ENCODE measurements at regions not wholly inside any gene's neighbourhood (a gene's known extent, or its start where the extent isn't known, plus 50 kb on each side); places are given as distances from the start of the nearest gene placed in this dataset.
"Not testable (repeated sequence)": the region's sequence is repeated elsewhere in the genome, so short reads cannot be mapped to it uniquely, and the experiment has no call there.

- no peak overlapping the region for H3K4me3 Mint-ChIP-seq
- no peaks in the 10 kb centered on the region for H3K9me3 Mint-ChIP-seq
- H3K4me1 Mint-ChIP-seq (ENCODE audit: low read depth): no peaks in the 10 kb centered on the region
- intact Hi-C loops (cut with micrococcal nuclease): no loop called here
- peaks cover 3% of the 10 kb centered on the region for H3K27me3 Mint-ChIP-seq
- H3K27ac Mint-ChIP-seq: no peak overlapping the region
- H3K36me3 Mint-ChIP-seq (ENCODE audit: low read depth): no peaks in the 10 kb centered on the region
Observed at GRCh38 chrX:39678914-39679313, 418.8 kb downstream of the BCOR start.

DNA sequence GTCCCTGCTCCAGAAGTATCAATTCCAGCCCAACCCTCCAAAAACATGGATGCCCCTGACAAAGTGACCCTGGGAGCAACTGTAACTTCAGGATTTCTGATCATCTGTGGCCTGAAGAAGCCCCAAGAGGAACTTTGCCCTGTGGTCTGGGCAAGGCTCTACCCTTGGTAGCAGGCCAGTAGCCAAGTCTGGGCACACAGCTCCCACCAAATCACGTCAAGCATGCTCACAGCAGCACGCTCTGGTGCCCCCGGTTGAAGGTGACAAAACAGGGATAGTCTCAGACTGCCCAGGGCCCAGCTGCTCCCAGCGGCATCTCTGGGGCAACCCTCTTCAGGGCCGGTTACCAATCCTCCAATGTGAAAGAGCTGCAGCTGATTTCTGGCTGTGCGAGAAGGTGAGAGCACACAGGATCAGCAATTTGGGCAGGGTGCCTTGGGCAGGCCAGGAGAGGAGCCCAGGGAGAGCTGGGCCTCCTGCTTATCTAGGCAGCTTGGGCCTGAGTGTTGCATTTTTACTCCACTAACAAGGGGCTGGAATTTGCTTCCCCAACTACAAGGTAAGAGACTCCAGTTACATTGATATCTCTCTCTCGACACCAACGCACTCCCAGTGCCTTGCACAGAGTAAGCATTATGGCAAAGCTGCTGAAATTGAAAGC, 418.1 kb downstream of the BCOR start:
- H3K9me3 Mint-ChIP-seq: no peaks in the 10 kb centered on the region
- peaks cover 3% of the 10 kb centered on the region for H3K27me3 Mint-ChIP-seq
- intact Hi-C loops (cut with micrococcal nuclease): no loop called here

DNA sequence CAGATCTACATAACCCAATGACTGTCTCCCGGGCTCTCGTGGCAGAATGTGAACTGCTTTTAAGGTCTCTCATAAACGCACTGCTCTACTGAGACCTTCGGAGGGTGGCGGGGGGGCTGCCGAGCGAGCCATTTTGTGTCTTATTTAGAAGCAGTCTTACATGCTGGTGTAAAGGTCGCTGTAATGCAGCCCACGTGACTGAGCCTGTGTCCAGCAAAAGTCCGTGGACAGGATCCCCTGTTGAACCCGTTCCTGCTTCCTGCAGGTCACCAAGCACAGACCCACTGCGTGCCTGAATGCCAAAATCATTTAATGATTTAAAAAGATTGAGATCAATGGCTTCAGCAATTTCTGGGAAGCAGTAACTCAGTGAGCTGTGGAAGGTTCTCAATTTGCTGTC, 415.9 kb downstream of the BCOR start:
- no peak overlapping the region for H3K27ac Mint-ChIP-seq
- peaks cover 13% of the 10 kb centered on the region for H3K27me3 Mint-ChIP-seq
- no peaks in the 10 kb centered on the region for H3K9me3 Mint-ChIP-seq
- no peak overlapping the region for H3K4me3 Mint-ChIP-seq
- intact Hi-C loops (cut with micrococcal nuclease): no loop called here
- no peaks in the 10 kb centered on the region for H3K4me1 Mint-ChIP-seq (ENCODE audit: low read depth)
- no peaks in the 10 kb centered on the region for H3K36me3 Mint-ChIP-seq (ENCODE audit: low read depth)

More for the DNA sequence above, 418.1 kb downstream of the BCOR start:
- H3K27ac Mint-ChIP-seq: no peak overlapping the region
- H3K4me1 Mint-ChIP-seq (ENCODE audit: low read depth): no peaks in the 10 kb centered on the region
- no peak overlapping the region for H3K4me3 Mint-ChIP-seq
- H3K36me3 Mint-ChIP-seq (ENCODE audit: low read depth): no peaks in the 10 kb centered on the region

- no peak overlapping the region for H3K27ac Mint-ChIP-seq
- no peaks in the 10 kb centered on the region for H3K4me1 Mint-ChIP-seq (ENCODE audit: low read depth)
- peaks cover 19% of the 10 kb centered on the region for H3K27me3 Mint-ChIP-seq
- no peak overlapping the region for H3K4me3 Mint-ChIP-seq
- H3K36me3 Mint-ChIP-seq (ENCODE audit: low read depth): no peaks in the 10 kb centered on the region
- intact Hi-C loops (cut with micrococcal nuclease): no loop called here
- H3K9me3 Mint-ChIP-seq: no peaks in the 10 kb centered on the region
Observed at GRCh38 chrX:39682778-39683177, 415.0 kb downstream of the BCOR start.

GRCh38 chrX:39688219-39688575, 409.6 kb downstream of the BCOR start:
- Mint-ChIP-seq H3K27me3 (peaks cover 53% of the 10 kb centered on the region), H3K4me3 (no peak overlapping the region), H3K27ac (no peak overlapping the region), H3K4me1 (ENCODE audit: low read depth) (peaks cover 5% of the 10 kb centered on the region), H3K9me3 (no peaks in the 10 kb centered on the region), H3K36me3 (ENCODE audit: low read depth) (no peaks in the 10 kb centered on the region)
- intact Hi-C loops (cut with micrococcal nuclease): no loop called here

DNA sequence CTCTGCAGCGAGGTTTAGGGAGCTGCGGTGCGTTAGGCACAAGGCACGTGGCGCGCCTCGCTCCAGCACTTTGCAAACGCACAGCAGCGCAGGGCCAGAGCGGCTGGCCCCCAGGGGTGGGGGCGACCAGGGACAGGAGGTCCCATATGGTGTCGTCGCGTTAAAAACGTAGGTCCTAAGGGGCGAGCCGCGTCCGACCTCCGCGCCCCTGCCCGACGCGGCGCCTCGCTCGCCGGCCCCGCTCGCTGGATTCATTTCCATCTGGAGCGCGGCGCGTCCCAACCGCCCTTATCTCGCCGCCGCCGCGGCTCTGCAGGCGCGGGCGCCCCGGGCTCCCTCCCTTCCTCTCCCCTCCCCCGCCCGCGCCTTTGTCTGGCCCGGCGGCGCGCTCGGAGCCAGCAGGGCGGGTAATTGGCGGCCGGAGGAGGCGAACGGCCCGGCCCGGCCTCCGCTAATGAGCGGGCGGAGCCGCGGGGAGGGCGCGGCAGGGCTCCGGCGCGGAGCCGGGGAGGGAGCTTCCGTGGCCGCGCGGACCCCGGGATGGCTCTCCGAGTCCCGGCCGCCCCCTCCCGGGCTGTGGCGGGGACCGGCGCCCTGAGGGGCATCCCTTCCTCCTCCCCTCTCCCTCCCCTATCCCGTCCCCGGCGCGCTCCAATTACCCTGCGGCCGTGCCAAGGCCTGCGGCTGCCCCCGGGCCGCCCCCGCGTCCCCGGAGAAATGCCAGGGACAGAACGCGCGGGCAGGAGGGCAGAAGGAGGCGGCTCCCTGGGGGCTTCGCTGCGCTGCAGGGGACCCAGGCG, 409.0 kb downstream of the BCOR start:
- Mint-ChIP-seq H3K4me1 (ENCODE audit: low read depth) (peaks cover 5% of the 10 kb centered on the region), H3K27ac (no peak overlapping the region), H3K36me3 (ENCODE audit: low read depth) (no peaks in the 10 kb centered on the region), H3K9me3 (no peaks in the 10 kb centered on the region), H3K27me3 (peaks cover 54% of the 10 kb centered on the region), H3K4me3 (peak overlapping the region; percentile 39)
- intact Hi-C loops (cut with micrococcal nuclease): no loop called here

DNA sequence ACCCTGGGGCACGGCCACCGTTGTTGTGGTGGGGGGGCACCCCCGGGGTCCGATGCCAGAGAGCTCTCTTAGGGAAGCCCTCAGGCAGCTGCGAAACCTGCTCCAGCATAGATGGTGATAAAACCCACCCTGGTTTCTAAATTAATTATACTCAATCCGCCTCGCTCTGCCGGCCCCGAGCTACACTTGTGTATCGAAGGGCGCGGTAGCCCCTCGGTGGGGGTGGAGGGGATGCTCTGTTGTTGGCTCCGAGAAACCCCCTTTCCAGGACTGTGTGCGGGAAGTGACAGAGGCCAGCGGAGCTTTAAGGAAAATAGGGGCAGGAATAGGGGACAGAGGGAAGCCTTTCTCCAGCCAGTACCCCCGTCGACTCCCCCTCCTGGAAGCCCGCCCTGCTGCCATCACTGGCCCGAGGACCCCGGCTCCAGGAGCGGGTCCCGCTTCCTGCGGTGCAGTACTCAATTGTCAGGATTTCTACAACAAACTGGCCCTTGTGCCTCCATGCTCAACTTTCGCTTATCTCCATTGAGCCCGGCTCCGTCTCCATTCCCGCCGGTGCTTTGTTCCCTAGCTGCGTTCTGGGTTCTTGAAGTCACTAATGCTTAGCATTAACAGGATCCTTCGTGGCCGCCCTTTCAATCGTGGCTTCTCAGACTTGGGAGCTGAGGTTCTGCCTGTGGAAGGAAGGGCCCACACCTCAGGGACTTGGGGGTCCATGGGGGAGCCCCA, 408.2 kb downstream of the BCOR start:
- H3K27me3 Mint-ChIP-seq: peaks cover 59% of the 10 kb centered on the region
- no peak overlapping the region for H3K27ac Mint-ChIP-seq

GRCh38 chrX:39690541-39691415, 407.0 kb downstream of the BCOR start:
- Mint-ChIP-seq H3K36me3 (ENCODE audit: low read depth) (no peaks in the 10 kb centered on the region), H3K27me3 (peaks cover 53% of the 10 kb centered on the region), H3K4me3 (no peak overlapping the region), H3K9me3 (no peaks in the 10 kb centered on the region), H3K4me1 (ENCODE audit: low read depth) (peaks cover 5% of the 10 kb centered on the region), H3K27ac (no peak overlapping the region)
- intact Hi-C loops (cut with micrococcal nuclease): no loop called here

More for the DNA sequence above, 408.2 kb downstream of the BCOR start:
- Mint-ChIP-seq H3K4me1 (ENCODE audit: low read depth) (peaks cover 5% of the 10 kb centered on the region), H3K4me3 (peak overlapping the region; percentile 32), H3K36me3 (ENCODE audit: low read depth) (no peaks in the 10 kb centered on the region), H3K9me3 (no peaks in the 10 kb centered on the region)
- intact Hi-C loops (cut with micrococcal nuclease): no loop called here

GRCh38 chrX:39691724-39692123, 406.0 kb downstream of the BCOR start:
- no peaks in the 10 kb centered on the region for H3K36me3 Mint-ChIP-seq (ENCODE audit: low read depth)
- no peak overlapping the region for H3K27ac Mint-ChIP-seq
- H3K9me3 Mint-ChIP-seq: no peaks in the 10 kb centered on the region
- peaks cover 5% of the 10 kb centered on the region for H3K4me1 Mint-ChIP-seq (ENCODE audit: low read depth)
- H3K27me3 Mint-ChIP-seq: peaks cover 49% of the 10 kb centered on the region
- H3K4me3 Mint-ChIP-seq: no peak overlapping the region
- intact Hi-C loops (cut with micrococcal nuclease): no loop called here

DNA sequence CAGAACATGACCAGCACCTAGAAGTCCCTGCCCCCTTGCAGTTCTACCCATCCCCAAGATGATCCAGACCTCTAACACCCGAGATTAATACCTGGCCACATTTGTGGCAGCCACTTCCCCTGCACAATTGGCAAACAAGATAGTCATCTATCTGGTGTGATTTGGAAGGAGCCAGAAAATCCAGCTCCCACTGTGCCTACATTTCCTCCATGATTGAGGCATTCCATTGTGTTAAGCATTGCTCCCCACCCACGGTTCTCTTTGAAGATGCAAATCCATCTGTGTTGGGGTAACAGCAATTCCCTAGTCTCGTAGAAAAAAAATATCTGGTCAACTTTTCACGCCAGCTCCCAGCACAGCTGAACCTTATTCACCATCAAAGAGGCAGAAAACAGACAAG, 405.0 kb downstream of the BCOR start:
- H3K27me3 Mint-ChIP-seq: peaks cover 42% of the 10 kb centered on the region
- no peaks in the 10 kb centered on the region for H3K9me3 Mint-ChIP-seq
- peaks cover 5% of the 10 kb centered on the region for H3K4me1 Mint-ChIP-seq (ENCODE audit: low read depth)
- intact Hi-C loops (cut with micrococcal nuclease): no loop called here
- H3K4me3 Mint-ChIP-seq: no peak overlapping the region
- no peaks in the 10 kb centered on the region for H3K36me3 Mint-ChIP-seq (ENCODE audit: low read depth)
- no peak overlapping the region for H3K27ac Mint-ChIP-seq

DNA sequence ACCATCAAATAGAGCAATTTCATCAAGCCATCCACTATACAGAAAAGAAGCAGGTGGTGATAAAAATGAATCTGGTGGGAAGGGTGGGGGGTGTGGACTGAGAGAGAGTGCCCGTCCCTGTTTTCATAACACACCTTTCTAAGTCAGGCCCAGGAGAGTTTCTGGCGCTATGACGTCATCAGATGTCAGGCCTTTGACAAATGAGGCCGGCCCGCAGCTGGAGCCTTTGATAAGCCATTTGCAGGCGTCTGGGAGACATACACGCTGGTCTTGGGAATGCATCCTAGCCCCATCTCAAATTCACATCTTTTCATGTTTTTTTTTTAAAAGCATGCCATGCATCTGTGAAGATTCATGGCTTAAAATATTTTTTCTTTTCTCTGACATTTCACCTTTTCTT, 404.5 kb downstream of the BCOR start:
- no peaks in the 10 kb centered on the region for H3K9me3 Mint-ChIP-seq
- H3K4me1 Mint-ChIP-seq (ENCODE audit: low read depth): peaks cover 5% of the 10 kb centered on the region
- no peaks in the 10 kb centered on the region for H3K36me3 Mint-ChIP-seq (ENCODE audit: low read depth)
- intact Hi-C loops (cut with micrococcal nuclease): no loop called here
- H3K27me3 Mint-ChIP-seq: peaks cover 39% of the 10 kb centered on the region
- no peak overlapping the region for H3K4me3 Mint-ChIP-seq
- H3K27ac Mint-ChIP-seq: no peak overlapping the region

- H3K27me3 Mint-ChIP-seq; H3K36me3 Mint-ChIP-seq (ENCODE audit: low read depth); H3K4me1 Mint-ChIP-seq (ENCODE audit: low read depth); H3K27ac Mint-ChIP-seq; H3K4me3 Mint-ChIP-seq; H3K9me3 Mint-ChIP-seq; intact Hi-C loops (cut with micrococcal nuclease): not testable (repeated sequence)
Observed at GRCh38 chrX:39702636-39703035, 395.1 kb downstream of the BCOR start.

DNA sequence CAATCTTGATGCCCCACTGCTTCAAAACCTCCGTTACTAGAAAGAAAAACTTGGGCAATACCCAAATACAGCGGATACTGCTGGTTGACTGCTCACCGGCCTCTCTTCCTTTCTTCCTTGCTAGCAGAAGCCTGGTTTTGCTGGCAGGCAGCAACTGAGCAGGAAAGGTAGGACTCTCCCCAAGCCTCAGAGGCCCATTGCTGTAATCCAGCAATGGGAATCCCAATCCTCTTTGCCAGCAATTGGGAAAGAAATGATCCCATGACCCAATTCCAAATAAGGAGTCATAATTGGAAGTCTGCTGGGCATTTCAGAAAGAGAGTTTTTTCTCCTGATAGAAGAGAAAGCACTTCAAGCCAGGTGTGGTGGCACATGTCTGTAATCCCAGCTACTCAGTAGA, 394.5 kb downstream of the BCOR start:
- no peaks in the 10 kb centered on the region for H3K36me3 Mint-ChIP-seq (ENCODE audit: low read depth)
- peaks cover 6% of the 10 kb centered on the region for H3K27me3 Mint-ChIP-seq
- H3K27ac Mint-ChIP-seq: no peak overlapping the region
- intact Hi-C loops (cut with micrococcal nuclease): no loop called here
- no peaks in the 10 kb centered on the region for H3K9me3 Mint-ChIP-seq
- H3K4me1 Mint-ChIP-seq (ENCODE audit: low read depth): no peaks in the 10 kb centered on the region
- H3K4me3 Mint-ChIP-seq: no peak overlapping the region
